ENCODE measurements at regions not wholly inside any gene's neighbourhood (a gene's known extent, or its start where the extent isn't known, plus 50 kb on each side); places are given as distances from the start of the nearest gene placed in this dataset.
A peak's percentile ranks its signal among the peaks of the same experiment; 100 is the strongest.
"Not testable (repeated sequence)": the region's sequence is repeated elsewhere in the genome, so short reads cannot be mapped to it uniquely, and the experiment has no call there.

DNA sequence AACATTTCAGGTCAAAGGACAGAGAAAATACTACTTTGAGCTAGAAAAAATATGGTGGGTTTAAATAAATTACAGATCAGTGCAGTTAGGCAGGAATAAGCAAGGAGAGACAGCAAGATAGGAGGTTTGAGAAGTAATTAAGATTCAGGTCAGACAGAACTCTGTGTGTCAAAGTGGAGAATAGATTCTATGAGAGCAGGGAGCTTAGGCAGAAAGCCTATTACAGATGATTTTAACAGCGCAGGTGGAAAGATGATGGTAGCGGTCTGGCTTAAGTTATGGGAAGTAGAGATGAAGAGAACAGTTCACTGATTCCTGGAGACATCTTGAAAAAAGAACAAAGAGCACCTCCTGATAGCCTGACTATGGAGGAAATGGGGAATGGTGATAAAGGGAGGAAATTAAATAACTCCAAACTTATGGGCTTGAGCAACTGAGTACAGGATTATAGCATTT lies 106.0 kb downstream of the APIP start:
- Mint-ChIP-seq H3K36me3 (peaks cover 2% of the 10 kb centered on the region), H3K4me3 (no peak overlapping the region), H3K27me3 (peaks cover 15% of the 10 kb centered on the region), H3K27ac (no peak overlapping the region), H3K9me3 (peaks cover 8% of the 10 kb centered on the region), H3K4me1 (no peaks in the 10 kb centered on the region)
- DNase-seq (ENCODE audit: low spot score in 2 of 2) (no peak), ATAC-seq (ENCODE audit: low read depth) (no peak)

DNA sequence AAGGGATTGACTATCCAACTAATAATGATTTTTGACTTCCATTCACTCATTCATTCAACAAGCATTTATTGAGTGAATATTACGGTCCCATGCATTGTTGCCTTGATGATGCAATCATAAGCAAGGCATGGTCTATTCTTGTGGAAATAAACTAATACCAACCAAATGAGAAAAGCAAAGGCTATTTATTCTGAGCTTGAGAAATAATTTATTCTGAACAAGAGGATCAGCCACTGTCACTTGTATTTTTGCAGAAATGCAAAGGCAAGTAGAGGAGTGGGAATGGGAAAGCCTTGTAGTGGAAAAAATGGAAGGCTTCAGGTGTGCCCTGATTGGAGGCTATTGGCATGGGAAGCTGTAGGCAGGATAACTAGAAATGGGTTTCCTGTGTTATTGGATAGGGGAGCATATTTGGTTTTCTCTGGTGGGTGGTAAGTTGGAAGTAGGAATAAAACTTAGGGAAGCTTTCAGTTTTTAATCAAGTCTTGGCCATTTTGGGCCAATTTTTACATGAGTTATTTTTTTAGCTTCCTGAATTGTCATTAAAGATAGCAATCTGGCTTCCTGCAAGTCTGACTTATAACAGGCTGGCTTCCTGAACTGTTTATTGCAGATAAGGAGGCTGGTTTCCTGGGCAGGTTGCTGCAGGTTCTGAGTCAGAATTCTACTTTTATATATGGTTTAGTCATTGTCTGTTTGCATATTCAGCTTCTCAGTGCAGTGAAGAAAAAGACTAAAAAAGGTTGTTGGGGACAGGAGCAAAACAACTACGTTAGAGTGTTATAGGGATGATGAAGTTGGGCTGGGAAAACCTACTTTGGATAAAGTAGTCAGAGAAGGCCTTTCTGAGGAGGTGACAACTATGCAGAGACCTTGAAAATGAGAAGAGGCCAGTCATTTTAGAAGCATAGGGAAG lies 106.7 kb downstream of the APIP start:
- DNase-seq (ENCODE audit: low spot score in 2 of 2) = no peak
- ATAC-seq (ENCODE audit: low read depth) = no peak
- peaks cover 17% of the 10 kb centered on the region for H3K27me3 Mint-ChIP-seq
- H3K36me3 Mint-ChIP-seq = peaks cover 2% of the 10 kb centered on the region
- no peak overlapping the region for H3K27ac Mint-ChIP-seq
- H3K4me3 Mint-ChIP-seq = no peak overlapping the region
- H3K9me3 Mint-ChIP-seq = peaks cover 8% of the 10 kb centered on the region
- H3K4me1 Mint-ChIP-seq = no peaks in the 10 kb centered on the region

- Mint-ChIP-seq H3K27ac (no peak overlapping the region), H3K36me3 (no peaks in the 10 kb centered on the region), H3K9me3 (no peaks in the 10 kb centered on the region), H3K4me3 (no peak overlapping the region), H3K27me3 (peaks cover 17% of the 10 kb centered on the region), H3K4me1 (no peaks in the 10 kb centered on the region)
- DNase-seq (ENCODE audit: low spot score in 2 of 2) (no peak), ATAC-seq (ENCODE audit: low read depth) (no peak)
Observed at GRCh38 chr11:34806875-34807274, 109.3 kb downstream of the APIP start.

GRCh38 chr11:34805937-34806336 lies 110.2 kb downstream of the APIP start:
- H3K36me3 Mint-ChIP-seq = no peaks in the 10 kb centered on the region
- ATAC-seq (ENCODE audit: low read depth) (no peak), DNase-seq (ENCODE audit: low spot score in 2 of 2) (no peak)
- H3K27me3 Mint-ChIP-seq = peaks cover 16% of the 10 kb centered on the region
- H3K4me3 Mint-ChIP-seq = no peak overlapping the region
- H3K9me3 Mint-ChIP-seq = no peaks in the 10 kb centered on the region
- no peaks in the 10 kb centered on the region for H3K4me1 Mint-ChIP-seq
- H3K27ac Mint-ChIP-seq = no peak overlapping the region

GRCh38 chr11:34799848-34800247 lies 116.3 kb downstream of the APIP start:
- Mint-ChIP-seq H3K36me3 (no peaks in the 10 kb centered on the region), H3K4me3 (no peak overlapping the region), H3K9me3 (peaks cover 2% of the 10 kb centered on the region), H3K27me3 (peaks cover 3% of the 10 kb centered on the region), H3K4me1 (no peaks in the 10 kb centered on the region), H3K27ac (no peak overlapping the region)
- DNase-seq (ENCODE audit: low spot score in 2 of 2) (no peak), ATAC-seq (ENCODE audit: low read depth) (no peak)

DNA sequence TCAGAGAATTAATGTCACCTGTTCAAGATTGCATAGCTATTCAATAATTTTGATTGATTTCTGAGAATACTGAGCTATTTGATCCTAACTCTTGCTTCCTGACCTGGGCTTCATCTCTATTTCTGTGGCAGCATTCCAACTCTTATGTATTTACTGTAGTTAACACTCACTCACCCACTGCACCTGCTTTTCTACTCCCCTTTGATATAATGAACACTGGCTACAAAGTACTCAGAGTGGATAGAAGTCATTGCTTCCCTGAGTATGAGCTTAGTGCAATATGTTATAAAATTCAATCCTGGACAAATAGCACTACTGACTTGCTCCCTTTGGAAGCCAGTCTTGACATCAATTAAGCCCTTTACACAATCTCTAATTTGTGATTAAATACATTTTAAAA lies 117.2 kb downstream of the APIP start:
- peaks cover 5% of the 10 kb centered on the region for H3K27me3 Mint-ChIP-seq
- no peaks in the 10 kb centered on the region for H3K36me3 Mint-ChIP-seq
- DNase-seq (ENCODE audit: low spot score in 2 of 2) (no peak), ATAC-seq (ENCODE audit: low read depth) (no peak)
- no peaks in the 10 kb centered on the region for H3K4me1 Mint-ChIP-seq
- peaks cover 2% of the 10 kb centered on the region for H3K9me3 Mint-ChIP-seq
- H3K27ac Mint-ChIP-seq = no peak overlapping the region
- H3K4me3 Mint-ChIP-seq = no peak overlapping the region

GRCh38 chr11:34797497-34797896 lies 118.7 kb downstream of the APIP start:
- not testable (repeated sequence) for H3K27me3 Mint-ChIP-seq; H3K4me1 Mint-ChIP-seq; H3K27ac Mint-ChIP-seq; H3K4me3 Mint-ChIP-seq; ATAC-seq (ENCODE audit: low read depth); DNase-seq (ENCODE audit: low spot score in 2 of 2); H3K9me3 Mint-ChIP-seq; H3K36me3 Mint-ChIP-seq

GRCh38 chr11:34795641-34796040 lies 120.5 kb downstream of the APIP start:
- Mint-ChIP-seq H3K27me3 (peaks cover 7% of the 10 kb centered on the region), H3K9me3 (peaks cover 2% of the 10 kb centered on the region), H3K4me1 (no peaks in the 10 kb centered on the region), H3K36me3 (no peaks in the 10 kb centered on the region), H3K4me3 (no peak overlapping the region), H3K27ac (no peak overlapping the region)
- ATAC-seq (ENCODE audit: low read depth) (no peak), DNase-seq (ENCODE audit: low spot score in 2 of 2) (no peak)

- H3K4me3 Mint-ChIP-seq = no peak overlapping the region
- peaks cover 6% of the 10 kb centered on the region for H3K9me3 Mint-ChIP-seq
- H3K36me3 Mint-ChIP-seq = peaks cover 3% of the 10 kb centered on the region
- H3K27me3 Mint-ChIP-seq = peaks cover 7% of the 10 kb centered on the region
- no peak overlapping the region for H3K27ac Mint-ChIP-seq
- ATAC-seq (ENCODE audit: low read depth) = no peak
- no peak for DNase-seq (ENCODE audit: low spot score in 2 of 2)
- no peaks in the 10 kb centered on the region for H3K4me1 Mint-ChIP-seq
Observed at GRCh38 chr11:34794696-34795095, 121.5 kb downstream of the APIP start.

DNA sequence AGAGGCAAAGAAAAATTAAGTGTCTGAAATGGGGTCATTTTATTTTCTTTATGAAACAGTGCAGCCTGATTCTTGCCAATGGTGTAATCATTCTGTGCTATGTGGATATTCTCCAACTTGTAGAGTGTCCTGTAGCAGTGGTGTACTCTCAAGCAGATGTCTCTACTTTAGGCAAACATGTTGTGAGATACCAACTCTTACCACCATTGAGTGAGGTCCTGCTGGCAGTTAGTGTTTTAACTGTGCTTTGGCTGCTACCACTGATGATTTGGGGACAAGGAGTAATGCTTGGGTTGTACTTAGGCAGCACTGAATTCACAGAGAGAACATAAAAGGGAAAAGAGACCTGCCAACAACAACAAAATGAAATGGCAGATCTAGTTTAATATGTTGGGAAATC lies 122.5 kb downstream of the APIP start:
- peaks cover 6% of the 10 kb centered on the region for H3K9me3 Mint-ChIP-seq
- H3K4me3 Mint-ChIP-seq = no peak overlapping the region
- H3K36me3 Mint-ChIP-seq = peaks cover 3% of the 10 kb centered on the region
- H3K27ac Mint-ChIP-seq = no peak overlapping the region
- H3K27me3 Mint-ChIP-seq = peaks cover 7% of the 10 kb centered on the region
- ATAC-seq (ENCODE audit: low read depth) (no peak), DNase-seq (ENCODE audit: low spot score in 2 of 2) (no peak)
- no peaks in the 10 kb centered on the region for H3K4me1 Mint-ChIP-seq

DNA sequence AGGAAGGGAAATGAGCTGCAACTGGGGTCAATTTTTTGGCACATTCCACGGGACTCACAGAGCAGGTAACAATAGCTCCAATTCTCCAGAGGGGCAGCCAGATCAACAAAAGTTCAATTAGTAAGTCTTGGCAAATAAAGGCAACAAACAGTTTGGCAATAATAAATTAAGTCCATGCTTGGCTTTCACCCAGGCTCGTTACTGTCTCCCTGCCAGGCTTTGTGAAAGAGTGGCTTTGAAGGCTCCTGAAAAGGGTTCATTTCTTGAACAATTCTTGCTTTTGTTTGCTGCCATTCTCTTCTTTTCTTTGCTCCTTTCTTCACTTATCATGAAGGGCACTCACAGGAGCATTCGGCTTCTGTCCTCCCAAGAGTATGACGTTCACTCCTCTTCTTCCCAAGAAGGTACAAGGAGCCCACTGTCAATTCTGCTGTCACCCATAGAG lies 123.3 kb downstream of the APIP start:
- H3K4me3 Mint-ChIP-seq = no peak overlapping the region
- no peak overlapping the region for H3K27ac Mint-ChIP-seq
- DNase-seq (ENCODE audit: low spot score in 2 of 2) (no peak), ATAC-seq (ENCODE audit: low read depth) (no peak)
- peaks cover 5% of the 10 kb centered on the region for H3K9me3 Mint-ChIP-seq
- H3K36me3 Mint-ChIP-seq = peaks cover 3% of the 10 kb centered on the region
- H3K4me1 Mint-ChIP-seq = no peaks in the 10 kb centered on the region
- H3K27me3 Mint-ChIP-seq = peaks cover 5% of the 10 kb centered on the region

- DNase-seq (ENCODE audit: low spot score in 2 of 2) (no peak), ATAC-seq (ENCODE audit: low read depth) (no peak)
- Mint-ChIP-seq H3K27ac (no peak overlapping the region), H3K36me3 (peaks cover 3% of the 10 kb centered on the region), H3K27me3 (peaks cover 5% of the 10 kb centered on the region), H3K4me1 (no peaks in the 10 kb centered on the region), H3K9me3 (peaks cover 5% of the 10 kb centered on the region), H3K4me3 (no peak overlapping the region)
Observed at GRCh38 chr11:34791780-34792542, 124.2 kb downstream of the APIP start.

GRCh38 chr11:34790620-34791019 lies 125.6 kb downstream of the APIP start:
- Mint-ChIP-seq H3K4me1 (no peaks in the 10 kb centered on the region), H3K9me3 (peaks cover 5% of the 10 kb centered on the region), H3K36me3 (peaks cover 3% of the 10 kb centered on the region), H3K27ac (no peak overlapping the region), H3K27me3 (peaks cover 5% of the 10 kb centered on the region), H3K4me3 (no peak overlapping the region)
- DNase-seq (ENCODE audit: low spot score in 2 of 2) = no peak
- no peak for ATAC-seq (ENCODE audit: low read depth)

- H3K4me3 Mint-ChIP-seq = no peak overlapping the region
- no peaks in the 10 kb centered on the region for H3K4me1 Mint-ChIP-seq
- peaks cover 5% of the 10 kb centered on the region for H3K9me3 Mint-ChIP-seq
- H3K27ac Mint-ChIP-seq = peak overlapping the region; percentile 42
- no peak for DNase-seq (ENCODE audit: low spot score in 2 of 2)
- no peak for ATAC-seq (ENCODE audit: low read depth)
- H3K27me3 Mint-ChIP-seq = peaks cover 2% of the 10 kb centered on the region
- H3K36me3 Mint-ChIP-seq = peaks cover 3% of the 10 kb centered on the region
Observed at GRCh38 chr11:34789196-34789834, 126.9 kb downstream of the APIP start.
